HUDEP-2 (cell line): ENCODE measurements at regions not wholly inside any gene's neighbourhood (a gene's known extent, or its start where the extent isn't known, plus 50 kb on each side); places are given as distances from the start of the nearest gene placed in this dataset.
A peak's percentile ranks its signal among the peaks of the same experiment; 100 is the strongest.
"Not testable (repeated sequence)": the region's sequence is repeated elsewhere in the genome, so short reads cannot be mapped to it uniquely, and the experiment has no call there.

Experiments
- DNase-seq, 76 experiments: peaks; one replicate each; lab custom pipeline; 2025; ENCODE audit not compliant: unreplicated experiment in 76 of 76; lab: John Stamatoyannopoulos, UW

DNA sequence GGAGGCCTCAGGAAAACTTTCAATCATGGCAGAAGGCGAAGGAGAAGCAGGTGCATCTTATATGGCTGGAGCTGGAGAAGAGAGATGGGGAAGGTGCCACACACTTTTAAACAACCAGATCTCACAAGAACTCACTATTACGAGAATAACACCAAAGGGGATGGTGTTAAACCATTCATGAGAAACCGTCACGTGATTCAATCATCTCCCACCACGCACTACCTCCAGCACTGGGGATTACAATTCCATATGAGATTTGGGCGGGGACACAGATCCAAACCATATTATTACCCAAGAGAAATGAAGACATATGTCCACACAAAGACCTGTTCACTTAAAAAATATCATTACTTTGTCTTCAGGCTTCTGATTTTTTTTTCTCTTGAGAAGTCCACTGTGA is 518.5 kb downstream of the DCDC2C start:
- no peak for DNase-seq

DNA sequence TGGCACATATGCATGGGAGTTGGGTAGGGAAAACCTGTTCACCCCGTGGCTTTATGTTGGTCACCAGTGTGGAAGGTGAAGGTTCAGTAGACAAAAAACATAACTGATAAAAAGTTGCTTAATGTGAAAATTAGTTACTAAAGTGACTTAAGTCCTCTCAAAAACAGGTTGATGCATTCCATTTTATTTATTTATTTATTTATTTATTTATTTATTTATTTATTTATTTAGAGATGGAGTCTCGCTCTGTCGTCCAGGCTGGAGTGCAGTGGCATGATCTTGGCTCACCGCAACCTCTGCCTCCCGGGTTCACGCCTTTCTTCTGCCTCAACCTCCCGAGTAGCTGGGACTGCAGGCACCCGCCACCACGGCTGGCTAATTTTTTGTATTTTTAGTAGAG is 541.0 kb downstream of the DCDC2C start:
- not testable (repeated sequence) for DNase-seq

DNA sequence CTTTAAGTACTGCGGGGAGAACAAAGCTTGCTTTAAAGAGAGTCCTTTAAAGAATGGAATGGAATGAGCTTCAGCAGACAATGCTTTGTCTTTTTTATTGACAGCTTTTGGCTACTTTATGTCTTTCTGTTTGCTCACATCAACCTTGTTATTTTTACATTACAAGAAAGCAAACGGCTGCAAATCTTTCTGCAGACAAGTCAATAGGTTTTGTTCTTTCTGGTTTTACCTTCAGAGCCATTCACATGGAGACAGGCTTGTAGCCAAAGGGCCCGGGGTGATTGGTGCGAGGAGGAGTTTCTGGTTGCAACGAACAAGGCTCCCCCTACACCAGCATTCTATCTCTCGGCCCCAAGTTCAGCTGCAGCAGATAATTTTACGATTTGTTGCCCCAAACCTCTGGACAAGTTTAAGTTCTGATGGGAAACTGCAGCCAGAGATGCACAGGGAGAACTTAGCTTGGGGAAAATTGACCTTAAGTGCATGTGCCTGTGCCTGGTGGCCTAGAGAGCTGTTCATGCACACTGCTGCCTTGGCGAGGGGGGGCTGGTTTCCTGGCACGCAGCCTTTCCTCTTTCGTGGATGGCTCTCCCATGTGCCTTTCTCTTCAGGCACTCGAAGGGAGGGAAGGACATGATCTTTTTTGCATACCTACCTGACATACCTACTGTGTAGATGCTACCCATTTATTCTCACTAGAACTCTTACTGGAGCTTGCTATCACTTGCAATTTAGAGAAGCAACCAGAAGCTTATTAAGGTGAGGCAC is 543.2 kb downstream of the DCDC2C start:
- no peak for DNase-seq

DNA sequence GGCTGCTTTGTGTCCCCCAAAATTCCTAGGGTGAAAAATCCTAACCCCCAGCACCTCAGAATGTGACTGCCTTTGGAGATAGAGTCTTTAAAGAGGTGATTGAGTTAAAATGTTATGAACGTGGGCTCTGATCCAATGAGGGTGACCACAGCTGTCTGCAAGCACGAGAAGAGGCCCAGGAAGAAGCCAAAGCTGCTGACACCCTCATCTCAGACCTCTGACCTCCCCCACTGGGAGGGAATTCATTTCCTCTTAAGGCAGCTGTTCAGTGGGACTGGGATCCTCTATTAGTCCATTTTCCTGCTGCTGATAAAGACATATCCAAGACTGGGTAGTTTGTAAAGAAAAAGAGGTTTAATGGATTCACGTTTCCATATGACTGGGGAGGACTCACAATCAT is 544.4 kb downstream of the DCDC2C start:
- no peak for DNase-seq

DNA sequence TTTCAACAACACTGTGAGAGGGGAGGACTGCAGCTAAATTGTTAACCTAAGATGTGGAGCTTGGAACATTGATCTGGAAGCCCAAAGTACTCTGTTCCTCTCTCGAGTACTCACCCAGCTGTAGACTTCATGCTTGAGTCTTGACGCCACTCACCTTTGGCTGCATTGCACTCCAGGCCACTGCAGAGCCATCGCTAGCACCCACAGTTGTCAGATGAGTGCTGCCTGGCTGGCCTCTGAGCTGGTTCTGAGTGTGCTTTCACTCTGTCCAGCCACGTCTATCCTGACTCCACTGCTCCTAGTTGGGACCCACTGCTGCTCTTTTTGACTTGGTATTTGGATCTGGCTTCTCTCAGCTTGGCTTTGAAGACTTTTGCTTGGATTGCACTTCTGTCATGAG is 552.1 kb downstream of the DCDC2C start:
- DNase-seq: no peak

DNA sequence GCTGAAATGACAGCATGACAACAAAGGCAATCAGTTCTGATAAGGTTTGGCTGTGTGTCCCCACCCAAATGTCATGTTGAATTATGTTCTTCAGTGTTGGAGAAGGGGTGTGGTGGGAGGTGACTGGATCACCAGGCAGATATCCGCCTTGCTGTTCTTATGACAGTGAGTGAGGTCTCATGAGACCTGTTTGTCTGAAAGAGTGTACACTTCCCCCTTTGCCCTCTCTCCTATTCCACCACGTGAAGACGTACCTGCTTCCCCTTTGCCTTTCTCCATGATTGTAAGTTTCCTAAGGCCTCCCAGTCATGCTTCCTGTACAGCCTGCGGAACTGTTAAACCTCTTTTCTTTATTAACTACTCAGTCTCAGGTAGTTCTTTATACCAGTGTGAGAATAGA is 553.0 kb downstream of the DCDC2C start:
- DNase-seq: peak in 1 of 76 experiments; percentile 5

DNA sequence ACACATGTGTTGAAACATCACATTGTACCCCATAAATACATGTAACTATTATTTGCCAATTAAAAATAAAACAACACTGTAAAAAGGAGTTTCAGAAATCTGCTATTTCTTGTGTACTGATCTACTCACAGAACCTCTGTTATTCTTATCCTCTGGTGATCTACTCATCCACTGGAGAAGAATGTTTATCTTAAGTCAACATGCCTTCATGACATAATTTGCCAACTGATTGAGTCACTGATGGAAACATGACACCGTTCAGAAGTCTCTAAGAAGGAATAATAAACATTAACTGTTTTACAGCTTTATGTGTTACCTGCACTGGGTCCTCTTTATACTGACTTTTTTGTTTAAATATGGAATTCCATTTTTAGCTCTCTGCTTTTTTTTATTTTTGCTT is 555.2 kb downstream of the DCDC2C start:
- peak in 1 of 76 experiments; percentile 1 for DNase-seq

DNA sequence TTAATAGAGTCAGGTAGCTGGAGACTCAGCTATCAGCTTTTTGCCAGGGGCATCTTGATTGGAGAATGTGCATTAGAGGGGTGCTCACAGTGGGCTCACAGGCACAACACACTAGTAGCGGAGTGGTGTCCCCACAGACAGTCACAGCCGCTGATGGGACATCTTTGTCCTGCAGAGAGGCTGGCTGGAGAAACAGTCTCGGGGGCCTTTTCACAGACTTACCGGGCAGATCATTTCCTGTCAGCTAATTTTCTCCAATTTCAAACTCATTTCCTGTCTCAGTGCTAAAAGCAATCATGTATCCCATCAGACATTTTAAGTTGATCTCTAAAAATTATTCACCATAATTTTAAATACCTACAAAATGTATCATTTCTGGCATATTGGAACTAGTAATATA is 562.6 kb downstream of the DCDC2C start:
- DNase-seq: no peak

DNA sequence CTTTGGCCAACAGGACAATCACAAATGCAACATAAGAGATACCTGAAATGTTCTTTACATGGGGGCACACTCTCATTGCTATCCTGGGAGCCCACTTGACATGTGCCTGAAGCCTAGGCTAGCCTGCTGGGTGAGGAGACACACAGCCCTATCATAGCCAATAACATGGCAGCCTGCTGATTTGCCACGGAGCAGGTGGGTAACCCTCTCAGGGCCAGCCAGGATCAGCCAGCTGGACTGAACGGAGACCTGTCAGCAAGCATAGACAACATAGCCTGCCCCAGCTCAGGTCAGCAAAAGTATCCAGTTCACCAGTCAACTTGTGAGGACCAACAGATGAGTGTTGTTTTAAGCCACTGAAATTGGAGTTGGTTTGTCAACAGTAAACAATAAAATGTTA is 566.5 kb downstream of the DCDC2C start:
- no peak for DNase-seq

DNA sequence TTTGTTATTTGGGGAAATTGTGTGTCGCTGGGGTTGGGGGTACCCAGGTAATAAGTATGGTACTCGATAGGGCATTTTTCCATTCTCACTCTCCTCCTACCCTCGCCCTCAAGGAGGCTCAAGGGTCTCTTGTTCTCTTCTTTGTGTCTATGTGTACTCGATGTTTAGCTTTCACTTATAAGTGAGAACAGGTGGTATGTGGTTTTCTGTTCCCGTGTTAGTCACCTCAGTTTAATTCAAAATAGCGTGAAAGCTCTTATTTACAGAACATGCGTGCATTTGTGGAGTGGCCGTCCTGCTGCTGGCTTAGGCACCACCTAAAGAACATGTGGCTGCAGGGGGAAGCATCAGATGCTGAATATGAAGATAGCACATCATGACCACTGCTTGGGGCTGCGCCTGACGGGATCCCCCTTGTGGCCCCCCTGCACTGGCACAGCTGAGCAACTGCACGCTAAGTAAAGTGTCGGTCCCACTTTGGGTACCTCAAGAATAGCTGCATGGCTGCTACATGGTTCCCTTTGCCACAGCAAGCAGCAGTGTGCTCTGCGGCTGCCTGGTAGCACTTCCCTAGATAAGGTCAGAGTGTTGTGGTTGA is 569.0 kb downstream of the DCDC2C start:
- DNase-seq: no peak

DNA sequence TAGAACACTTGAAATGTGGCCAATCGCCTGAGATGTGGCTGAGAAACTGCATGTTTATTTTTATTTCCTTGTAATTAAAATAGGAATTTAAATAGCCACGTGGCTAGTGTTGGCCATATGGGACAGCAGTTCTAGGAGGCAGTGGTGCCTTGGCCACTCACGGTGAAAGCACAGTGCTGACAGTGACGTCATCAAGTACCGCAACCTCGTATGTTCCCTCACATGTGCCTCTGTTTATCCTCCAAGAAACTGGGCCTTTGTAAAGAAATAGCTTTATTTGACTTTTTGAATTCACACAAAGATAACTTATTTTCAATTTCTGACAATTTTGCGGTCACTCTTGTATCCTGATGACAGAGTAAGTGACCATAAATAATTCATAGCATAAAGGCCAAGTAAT is 575.0 kb downstream of the DCDC2C start:
- no peak for DNase-seq

DNA sequence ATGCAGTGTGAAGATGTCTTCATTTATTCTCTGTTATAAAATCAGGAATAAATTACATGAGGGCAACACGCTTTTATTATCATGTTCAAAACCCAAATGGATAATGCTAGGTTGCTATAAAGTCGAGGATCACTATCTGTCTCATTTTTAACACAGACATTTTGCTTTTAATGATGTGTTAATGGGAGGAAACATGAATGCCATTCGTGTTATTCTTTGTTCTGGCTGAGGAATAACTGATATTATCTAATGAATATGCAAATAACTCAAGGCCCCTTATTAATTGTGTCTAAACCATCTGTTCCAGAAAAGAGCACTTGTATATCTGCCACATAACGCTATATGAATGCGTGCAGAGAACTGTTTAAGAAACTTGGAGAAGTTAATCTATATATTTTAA is 576.1 kb downstream of the DCDC2C start:
- DNase-seq: no peak

DNA sequence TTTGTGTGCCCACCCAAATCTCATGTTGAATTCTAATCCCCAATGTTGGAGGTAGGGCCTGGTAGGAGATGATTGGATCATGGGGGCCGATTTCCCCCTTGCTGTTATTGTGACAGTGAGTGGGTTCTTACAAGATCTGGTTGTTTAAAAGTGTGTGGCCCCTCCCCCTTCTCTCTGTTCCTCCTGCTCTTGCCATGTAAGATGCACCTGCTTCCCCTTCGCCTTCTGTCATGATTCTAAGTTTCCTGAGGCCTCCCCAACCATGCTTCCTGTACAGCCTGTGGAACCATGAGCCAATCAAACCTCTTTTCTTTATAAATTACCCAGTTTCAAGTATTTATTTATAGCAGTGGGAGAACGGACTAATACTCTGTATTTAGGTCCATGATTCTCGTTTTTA is 588.1 kb downstream of the DCDC2C start:
- DNase-seq: no peak

DNA sequence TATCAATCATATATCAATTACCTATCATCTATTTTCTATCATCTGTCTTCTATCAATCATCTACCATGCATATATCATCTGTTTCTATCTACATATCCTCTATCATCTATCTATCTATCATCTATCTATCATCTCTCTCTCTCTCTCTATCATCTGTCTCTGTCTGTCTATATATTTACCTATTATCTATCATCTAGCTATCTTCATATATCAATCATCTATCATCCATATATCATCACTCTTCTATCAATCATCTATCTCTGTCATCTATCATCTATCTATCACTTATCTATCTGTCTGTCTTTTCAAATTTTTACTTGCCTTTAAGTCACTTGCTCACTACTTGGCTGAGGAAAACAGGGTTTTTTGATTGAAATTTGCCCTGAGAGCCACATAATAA is 592.3 kb downstream of the DCDC2C start:
- no peak for DNase-seq

DNA sequence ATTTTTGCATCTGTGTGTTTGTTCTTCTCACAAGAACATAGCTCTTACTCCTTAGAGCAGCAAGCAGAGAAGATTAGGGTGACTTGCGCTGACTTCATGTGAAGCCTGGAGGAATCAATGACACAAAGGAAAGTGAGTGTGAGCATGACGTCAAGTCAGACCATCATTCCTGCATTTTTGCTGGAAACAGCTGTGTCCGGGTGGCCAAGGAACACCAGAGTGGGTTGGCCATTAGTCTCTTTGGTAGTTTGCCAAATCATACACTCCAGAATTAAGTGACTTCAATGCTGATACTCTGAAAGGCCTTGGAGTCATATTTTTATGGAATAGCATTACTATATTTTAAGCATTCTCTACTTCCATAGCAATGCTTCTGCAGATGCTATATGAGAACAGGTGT is 597.2 kb downstream of the DCDC2C start:
- no peak for DNase-seq

DNA sequence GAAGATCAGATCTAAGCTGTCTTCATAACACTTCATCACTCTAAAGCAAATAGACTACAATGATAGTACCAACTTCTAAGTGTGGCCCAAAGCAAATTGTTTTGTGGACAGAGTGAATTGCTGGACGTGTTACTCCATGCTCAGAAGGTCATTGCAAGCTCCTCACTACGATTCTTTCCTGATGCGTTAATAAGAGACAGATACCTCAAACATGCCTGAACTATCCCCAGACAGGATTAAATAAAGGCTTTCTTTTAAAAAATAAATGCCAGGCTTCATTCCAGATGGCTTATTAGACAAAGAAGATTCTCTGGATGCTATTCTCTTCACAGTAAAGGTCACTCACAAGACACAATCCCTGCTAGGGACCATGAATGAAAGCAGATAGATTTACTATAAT is 621.2 kb downstream of the DCDC2C start:
- no peak for DNase-seq

DNA sequence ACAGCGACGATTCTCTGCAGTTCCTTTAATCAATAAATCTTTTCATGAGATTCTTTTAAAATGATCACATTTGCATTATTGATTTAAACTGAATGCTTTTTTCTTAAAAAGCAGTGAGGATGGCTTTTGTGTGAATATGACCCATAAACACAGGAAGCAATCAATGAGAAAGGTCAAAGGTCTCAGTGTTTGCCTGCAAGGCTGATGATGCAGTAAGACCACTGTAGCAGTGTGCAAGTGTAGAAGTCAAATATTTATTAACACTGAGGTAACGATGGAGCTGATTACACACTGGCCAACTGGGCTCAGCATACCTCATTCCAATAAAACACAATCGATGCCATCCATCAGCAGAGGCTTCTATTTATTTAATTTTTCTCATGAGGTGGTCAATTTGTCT is 633.5 kb downstream of the DCDC2C start:
- no peak for DNase-seq

DNA sequence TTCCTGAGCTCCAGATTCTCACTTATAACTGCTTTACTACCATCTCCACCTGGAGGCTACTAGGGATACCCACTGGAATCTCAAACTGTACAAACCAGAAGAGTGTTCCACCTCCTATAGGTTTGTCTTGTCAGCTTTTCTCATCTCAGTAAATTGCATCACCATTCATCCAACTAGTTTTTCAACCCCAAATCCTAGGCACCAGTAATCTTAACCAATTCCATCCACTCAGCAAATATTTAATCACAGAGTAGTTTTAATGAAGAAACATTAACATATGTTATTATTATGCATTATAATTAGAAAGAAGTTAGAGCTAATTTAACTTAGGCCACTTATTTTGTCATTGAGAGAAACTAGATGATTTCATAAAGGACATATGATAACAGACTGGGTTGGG is 635.0 kb downstream of the DCDC2C start:
- DNase-seq: no peak

DNA sequence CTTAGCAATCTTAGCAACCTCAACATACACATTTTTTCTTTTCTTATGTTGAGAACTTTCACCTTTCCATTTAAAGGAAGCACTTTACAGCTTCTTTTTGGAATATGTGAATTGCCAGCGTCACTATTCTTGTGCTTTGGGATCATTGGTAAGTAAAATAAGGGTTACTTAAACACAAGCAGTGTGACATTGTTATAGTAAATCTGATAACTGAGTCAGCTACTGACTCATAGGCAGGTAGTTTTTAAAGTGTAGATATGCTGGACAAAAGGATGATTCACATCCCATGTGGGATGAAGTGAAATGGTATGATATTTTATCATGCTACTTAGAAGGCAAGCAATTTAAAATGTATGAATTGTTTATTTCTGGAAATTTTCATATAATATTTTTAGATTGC is 637.2 kb downstream of the DCDC2C start:
- DNase-seq: peak in 1 of 76 experiments; percentile 1

DNA sequence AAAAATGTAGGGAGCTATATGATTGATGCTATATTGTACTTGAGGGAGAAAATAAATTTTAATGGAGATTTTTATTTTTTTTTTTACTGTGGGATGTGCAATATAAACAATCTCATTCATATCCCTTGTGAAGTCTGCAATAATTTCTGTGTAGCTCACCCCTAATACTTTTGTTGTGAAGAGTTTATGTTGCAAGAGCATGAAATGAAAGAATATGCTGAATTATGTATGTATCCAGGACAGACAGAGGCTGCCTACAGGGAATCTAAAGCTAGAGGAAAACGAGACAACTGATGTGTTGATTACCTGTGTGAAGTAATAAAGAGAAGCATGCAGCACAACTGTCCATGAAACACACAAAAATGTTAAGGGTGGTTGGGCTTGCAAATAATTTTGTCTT is 643.3 kb downstream of the DCDC2C start:
- DNase-seq: no peak

DNA sequence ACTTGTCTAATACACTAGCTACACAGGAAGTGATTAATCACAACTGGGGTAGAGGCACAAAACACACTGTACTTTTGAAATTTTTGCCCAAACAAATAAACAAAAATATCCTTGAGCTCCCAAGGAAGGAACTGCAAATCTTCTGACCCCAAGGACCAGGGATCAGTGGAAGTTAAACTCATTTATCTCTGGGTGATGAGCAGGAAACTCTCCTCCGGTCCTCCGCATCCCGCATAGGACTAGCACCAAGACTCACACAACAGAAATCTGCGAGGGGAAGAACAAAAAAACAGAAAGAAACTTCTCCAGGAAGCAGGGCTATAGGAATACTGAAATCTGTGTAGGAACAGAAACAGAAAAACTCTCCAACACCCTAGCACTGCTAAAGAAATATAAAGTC is 650.3 kb downstream of the DCDC2C start:
- DNase-seq: no peak

DNA sequence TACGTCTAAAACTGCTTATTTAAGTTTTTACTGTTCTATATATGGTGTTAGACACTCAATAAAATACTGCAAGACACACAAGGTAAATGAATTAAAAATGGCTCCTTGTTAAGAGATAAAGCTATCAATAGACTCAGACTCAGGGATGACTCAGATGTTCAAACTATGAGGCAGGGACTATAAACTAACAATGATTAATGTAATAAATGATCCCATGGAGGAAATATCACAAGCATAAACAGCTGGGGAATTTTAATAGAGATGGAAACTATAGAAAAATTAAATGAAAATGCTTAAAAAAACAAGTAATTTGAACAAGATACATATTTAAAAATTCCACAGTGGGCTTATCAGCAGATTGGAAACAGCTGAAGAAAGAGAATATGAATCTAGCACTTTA is 650.8 kb downstream of the DCDC2C start:
- no peak for DNase-seq

DNA sequence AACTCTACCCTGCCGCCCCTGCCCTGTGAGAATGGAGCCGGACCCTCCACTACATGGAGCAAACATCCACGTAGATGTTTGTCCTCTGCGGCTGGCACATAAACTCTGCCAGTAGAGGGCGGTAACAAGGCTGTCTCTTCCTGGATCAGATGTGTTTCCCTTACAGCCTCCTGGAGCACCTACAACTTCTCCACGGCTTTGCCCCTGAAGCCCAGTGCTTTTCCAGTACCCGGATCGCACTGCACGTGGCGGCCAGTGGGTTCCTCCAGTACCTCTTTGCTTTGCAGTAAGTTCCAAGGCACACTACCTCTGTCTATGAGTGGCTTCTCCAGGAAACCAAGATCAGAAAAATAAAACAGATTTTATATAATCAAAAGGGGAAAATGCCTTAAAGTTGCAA is 651.3 kb downstream of the DCDC2C start:
- DNase-seq: peak in 5 of 76 experiments; percentile 1 to 45 (median 8)
